GM12878 (cell line): ENCODE measurements at regions not wholly inside any gene's neighbourhood (a gene's known extent, or its start where the extent isn't known, plus 50 kb on each side); places are given as distances from the start of the nearest gene placed in this dataset.

ENCODE experiments used
- ATAC-seq: fragments of 200-7000 bp; cut with Tn5 transposase; 3 replicates; pipeline ENCODE4 v1.9.1; 2020; ENCODE audit warnings: mild to moderate bottlenecking, moderate library complexity
- BruUV-seq: library from RNA; stranded (reverse); fragments of 400-500 nt; replicated peaks from 2 replicates; lab custom pipeline; 2021; lab: Mats Ljungman, UMichigan
- CTCF ChIA-PET: fragments of 300-600 bp; sonication (Branson Sonifier 250); formaldehyde crosslinking; extraction: SDS; loops from one replicate; lab custom pipeline; 2021; ENCODE audit warnings: inconsistent platforms; lab: Yijun Ruan, JAX
- POLR2A ChIA-PET: fragments of 350-600 bp; formaldehyde crosslinking; extraction: SDS; loops from one replicate; lab custom pipeline; 2021; ENCODE audit warnings: inconsistent platforms; lab: Charles Lee
- RAD21 ChIA-PET: fragments of 300-600 bp; sonication (Branson Sonifier 250); formaldehyde crosslinking; loops from one replicate; lab custom pipeline; 2023; ENCODE audit warnings: antibody characterized with exemption; ENCODE audit not compliant: unreplicated experiment; lab: Charles Lee
- SMC1A ChIA-PET: fragments of 300-600 bp; sonication (Branson Sonifier 250); formaldehyde crosslinking; loops from one replicate; lab custom pipeline; 2023; ENCODE audit not compliant: unreplicated experiment, uncharacterized antibody; lab: Charles Lee
- DNase-seq: peaks from one replicate; pipeline ENCODE4 v3.0.0-alpha.2; 2011; ENCODE audit warnings: low read depth, low spot score
- FAIRE-seq: peaks from 3 replicates; lab custom pipeline; 2011; peaks lifted over from hg19 to GRCh38; lab: Jason Lieb, UNC
- H2AFZ ChIP-seq: 2 replicates; pipeline ENCODE4 v1.6.0; 2011; ENCODE audit warnings: low read depth, low read length, control low read depth; ENCODE audit not compliant: control insufficient read depth
- H3K27ac ChIP-seq: 2 replicates; pipeline ENCODE4 v1.5.1; 2011; ENCODE audit warnings: control low read depth; ENCODE audit not compliant: control insufficient read depth, insufficient read depth
- H3K27me3 ChIP-seq, 2 experiments: replicated peaks in 1 of 2; 2 replicates each; pipeline versions ENCODE4 v1.6.0 to v1.6.1; 2011; ENCODE audit warnings: low read length in 1 of 2; ENCODE audit not compliant: control insufficient read depth in 2 of 2, insufficient read depth in 2 of 2
- H3K36me3 ChIP-seq, 2 experiments: 2 replicates each; pipeline ENCODE4 v1.5.1; 2011; ENCODE audit warnings: low read length in 1 of 2; ENCODE audit not compliant: control insufficient read depth in 2 of 2, insufficient read depth in 2 of 2
- H3K4me1 ChIP-seq: 2 replicates; pipeline ENCODE4 v1.6.1; 2011; ENCODE audit warnings: mild to moderate bottlenecking, low read length, moderate library complexity, mixed read lengths; ENCODE audit not compliant: control insufficient read depth, insufficient read depth
- H3K4me2 ChIP-seq: 2 replicates; pipeline ENCODE4 v1.6.0; 2011; ENCODE audit warnings: control low read depth; ENCODE audit not compliant: control insufficient read depth, insufficient read depth
- H3K4me3 ChIP-seq: fragments of 200-600 bp; sonication (generic); 2 replicates; pipeline ENCODE4 v1.5.1; 2016
- H3K79me2 ChIP-seq: 2 replicates; pipeline ENCODE4 v1.6.0; 2011; ENCODE audit warnings: low read length; ENCODE audit not compliant: control insufficient read depth, insufficient read depth
- H3K9ac ChIP-seq: 2 replicates; pipeline ENCODE4 v1.8.0; 2011; ENCODE audit warnings: low read length, control low read depth, mixed read lengths; ENCODE audit not compliant: control insufficient read depth, insufficient read depth
- H3K9me3 ChIP-seq: replicated peaks from 3 replicates; pipeline ENCODE4 v1.5.1; 2011; ENCODE audit warnings: mild to moderate bottlenecking, low read length; ENCODE audit not compliant: control insufficient read depth, insufficient read depth
- H4K20me1 ChIP-seq: 2 replicates; pipeline ENCODE4 v1.6.0; 2011; ENCODE audit not compliant: control insufficient read depth, insufficient read depth
- CBX3 ChIP-seq: fragments of 200-600 bp; sonication (generic); IDR thresholded peaks from 2 replicates; pipeline ENCODE4 v1.6.1; 2016; ENCODE audit warnings: low read depth, borderline replicate concordance
- CHD4 ChIP-seq: fragments of 200-600 bp; sonication (generic); IDR thresholded peaks from 2 replicates; pipeline ENCODE4 v1.6.1; 2016; ENCODE audit warnings: mild to moderate bottlenecking
- GATAD2B ChIP-seq: fragments of 450-650 bp; conservative IDR thresholded peaks from 2 replicates; pipeline ENCODE4 v1.6.1; 2017; ENCODE audit warnings: low read depth, mild to moderate bottlenecking, moderate library complexity
- HDAC6 ChIP-seq: fragments of 200-600 bp; sonication (generic); IDR thresholded peaks from one replicate; pipeline ENCODE4 v1.8.0; 2017; ENCODE audit warnings: antibody characterized with exemption; ENCODE audit not compliant: unreplicated experiment
- SPI1 ChIP-seq: IDR thresholded peaks from 2 replicates; pipeline ENCODE4 v1.6.1; 2011; ENCODE audit warnings: low read depth, mild to moderate bottlenecking, low read length, moderate library complexity, borderline replicate concordance; ENCODE audit not compliant: insufficient read depth
- USF1 ChIP-seq: IDR thresholded peaks from 2 replicates; pipeline ENCODE4 v1.6.1; 2011; ENCODE audit warnings: borderline replicate concordance, low read depth, mild to moderate bottlenecking, moderate library complexity, mixed read lengths, low read length; ENCODE audit not compliant: insufficient read depth; ENCODE audit errors: extremely low read length
- ZNF274 ChIP-seq: IDR thresholded peaks from one replicate; pipeline ENCODE4 v1.8.0; 2011; ENCODE audit not compliant: insufficient read length, insufficient read depth
- in situ Hi-C: fragments of 300-500 bp; cut with MboI; formaldehyde crosslinking; loops from 9 replicates; pipeline ENCODE4 v1.14.3; 2018; ENCODE audit warnings: mixed read lengths
- intact Hi-C: fragments of 100-400 bp; cut with micrococcal nuclease; formaldehyde crosslinking; loops from one replicate; pipeline ENCODE4 v1.14.2; 2022; ENCODE audit not compliant: unreplicated experiment
- TF ChIP-seq, protein P1 (sequence below): fragments of 450-650 bp; IDR thresholded peaks from 2 replicates; pipeline ENCODE4 v1.6.1; 2017; ENCODE audit warnings: low read depth, mild to moderate bottlenecking, moderate library complexity
- TF ChIP-seq, protein P2 (sequence below): IDR thresholded peaks from 2 replicates; pipeline ENCODE4 v1.6.1; 2011; ENCODE audit warnings: borderline replicate concordance, low read depth, mild to moderate bottlenecking, moderate library complexity, low read length; ENCODE audit not compliant: insufficient read depth, poor library complexity, severe bottlenecking

DNA sequence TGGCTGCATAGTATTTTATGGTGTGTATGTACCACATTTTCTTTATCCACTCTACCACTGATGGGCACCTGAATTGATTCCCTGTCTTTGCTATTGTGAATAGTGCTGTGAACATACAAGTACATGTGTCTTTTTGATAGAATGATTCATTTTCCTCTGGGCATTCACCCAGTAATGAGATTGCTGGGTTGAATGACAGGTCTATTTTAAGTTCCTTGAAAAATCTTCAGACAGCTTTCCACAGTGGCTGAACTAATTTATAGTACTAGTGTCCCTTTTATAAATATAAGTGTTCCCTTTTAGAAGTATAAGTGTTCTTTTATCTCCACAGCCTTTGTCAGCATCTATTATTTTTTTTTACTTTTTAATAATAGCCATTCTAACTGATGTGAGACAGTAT, 303.9 kb upstream of the EPHA4 start:
- Histone ChIP-seq H3K4me1 (no peaks in the 10 kb centered on the region), H3K27ac (no peak overlapping the region), H3K4me2 (no peak overlapping the region), H3K79me2 (no peaks in the 10 kb centered on the region), H3K4me3 (no peak overlapping the region)
- no TSS peak for BruUV-seq
- ChIA-PET SMC1A (no interaction called here), RAD21 (no interaction called here), POLR2A (no interaction called here), CTCF (no interaction called here)
- FAIRE-seq (no peak), DNase-seq (no peak)
- no peak for TF ChIP-seq USF1
- TF ChIP-seq ZNF274 = no peak
- no peak for TF ChIP-seq CHD4
- TF ChIP-seq GATAD2B = no peak
- TF ChIP-seq SPI1 = no peak
- TF ChIP-seq HDAC6 = no peak
- TF ChIP-seq, protein P1, sequence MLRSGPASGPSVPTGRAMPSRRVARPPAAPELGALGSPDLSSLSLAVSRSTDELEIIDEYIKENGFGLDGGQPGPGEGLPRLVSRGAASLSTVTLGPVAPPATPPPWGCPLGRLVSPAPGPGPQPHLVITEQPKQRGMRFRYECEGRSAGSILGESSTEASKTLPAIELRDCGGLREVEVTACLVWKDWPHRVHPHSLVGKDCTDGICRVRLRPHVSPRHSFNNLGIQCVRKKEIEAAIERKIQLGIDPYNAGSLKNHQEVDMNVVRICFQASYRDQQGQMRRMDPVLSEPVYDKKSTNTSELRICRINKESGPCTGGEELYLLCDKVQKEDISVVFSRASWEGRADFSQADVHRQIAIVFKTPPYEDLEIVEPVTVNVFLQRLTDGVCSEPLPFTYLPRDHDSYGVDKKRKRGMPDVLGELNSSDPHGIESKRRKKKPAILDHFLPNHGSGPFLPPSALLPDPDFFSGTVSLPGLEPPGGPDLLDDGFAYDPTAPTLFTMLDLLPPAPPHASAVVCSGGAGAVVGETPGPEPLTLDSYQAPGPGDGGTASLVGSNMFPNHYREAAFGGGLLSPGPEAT = no peak
- no peak for TF ChIP-seq CBX3
- TF ChIP-seq, protein P2, sequence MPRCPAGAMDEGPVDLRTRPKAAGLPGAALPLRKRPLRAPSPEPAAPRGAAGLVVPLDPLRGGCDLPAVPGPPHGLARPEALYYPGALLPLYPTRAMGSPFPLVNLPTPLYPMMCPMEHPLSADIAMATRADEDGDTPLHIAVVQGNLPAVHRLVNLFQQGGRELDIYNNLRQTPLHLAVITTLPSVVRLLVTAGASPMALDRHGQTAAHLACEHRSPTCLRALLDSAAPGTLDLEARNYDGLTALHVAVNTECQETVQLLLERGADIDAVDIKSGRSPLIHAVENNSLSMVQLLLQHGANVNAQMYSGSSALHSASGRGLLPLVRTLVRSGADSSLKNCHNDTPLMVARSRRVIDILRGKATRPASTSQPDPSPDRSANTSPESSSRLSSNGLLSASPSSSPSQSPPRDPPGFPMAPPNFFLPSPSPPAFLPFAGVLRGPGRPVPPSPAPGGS = no peak
- TF ChIP-seq, all 136 proteins: peak for 0
- no peaks in the 10 kb centered on the region for H3K27me3 ChIP-seq
- no peaks in the 10 kb centered on the region for H3K9me3 ChIP-seq
- no peak for ATAC-seq
- H4K20me1 ChIP-seq = no peaks in the 10 kb centered on the region
- no peak overlapping the region for H2AFZ ChIP-seq
- H3K36me3 ChIP-seq = no peaks in the 10 kb centered on the region
- intact Hi-C loops (no loop called here), in situ Hi-C loops (no loop called here)
- no peak overlapping the region for H3K9ac ChIP-seq
